ENCODE measurements at regions not wholly inside any gene's neighbourhood (a gene's known extent, or its start where the extent isn't known, plus 50 kb on each side); places are given as distances from the start of the nearest gene placed in this dataset.
"Not testable (repeated sequence)": the region's sequence is repeated elsewhere in the genome, so short reads cannot be mapped to it uniquely, and the experiment has no call there.

DNA sequence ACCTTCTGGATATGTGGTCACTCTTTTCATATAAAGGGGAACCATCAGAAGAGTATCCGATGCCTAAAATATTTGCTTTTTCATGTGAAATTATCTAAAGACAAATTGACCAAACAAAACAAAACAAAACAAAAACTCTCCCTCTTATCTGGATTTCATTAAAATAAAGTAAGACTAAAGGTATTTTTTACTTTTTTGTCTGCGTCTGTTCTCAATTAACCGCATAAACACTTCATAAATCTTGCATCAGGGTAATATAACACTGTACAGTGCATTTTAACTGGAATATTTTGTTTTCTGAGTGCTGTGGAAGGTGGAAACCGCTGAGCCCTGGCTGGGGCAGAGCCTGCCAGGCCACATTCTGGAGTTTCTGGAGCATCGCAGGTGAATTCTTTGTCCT is 234.1 kb upstream of the ZFP64 start:
- no peak for DNase-seq (ENCODE audit: low read depth)
- no peak overlapping the region for H3K4me3 ChIP-seq (ENCODE audit: low read length)
- TF ChIP-seq, protein P1, sequence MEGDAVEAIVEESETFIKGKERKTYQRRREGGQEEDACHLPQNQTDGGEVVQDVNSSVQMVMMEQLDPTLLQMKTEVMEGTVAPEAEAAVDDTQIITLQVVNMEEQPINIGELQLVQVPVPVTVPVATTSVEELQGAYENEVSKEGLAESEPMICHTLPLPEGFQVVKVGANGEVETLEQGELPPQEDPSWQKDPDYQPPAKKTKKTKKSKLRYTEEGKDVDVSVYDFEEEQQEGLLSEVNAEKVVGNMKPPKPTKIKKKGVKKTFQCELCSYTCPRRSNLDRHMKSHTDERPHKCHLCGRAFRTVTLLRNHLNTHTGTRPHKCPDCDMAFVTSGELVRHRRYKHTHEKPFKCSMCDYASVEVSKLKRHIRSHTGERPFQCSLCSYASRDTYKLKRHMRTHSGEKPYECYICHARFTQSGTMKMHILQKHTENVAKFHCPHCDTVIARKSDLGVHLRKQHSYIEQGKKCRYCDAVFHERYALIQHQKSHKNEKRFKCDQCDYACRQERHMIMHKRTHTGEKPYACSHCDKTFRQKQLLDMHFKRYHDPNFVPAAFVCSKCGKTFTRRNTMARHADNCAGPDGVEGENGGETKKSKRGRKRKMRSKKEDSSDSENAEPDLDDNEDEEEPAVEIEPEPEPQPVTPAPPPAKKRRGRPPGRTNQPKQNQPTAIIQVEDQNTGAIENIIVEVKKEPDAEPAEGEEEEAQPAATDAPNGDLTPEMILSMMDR (IDR thresholded peaks at IDR 0.05; ENCODE audit: insufficient read depth, low read depth, low read length, missing control alignments): no peak

DNA sequence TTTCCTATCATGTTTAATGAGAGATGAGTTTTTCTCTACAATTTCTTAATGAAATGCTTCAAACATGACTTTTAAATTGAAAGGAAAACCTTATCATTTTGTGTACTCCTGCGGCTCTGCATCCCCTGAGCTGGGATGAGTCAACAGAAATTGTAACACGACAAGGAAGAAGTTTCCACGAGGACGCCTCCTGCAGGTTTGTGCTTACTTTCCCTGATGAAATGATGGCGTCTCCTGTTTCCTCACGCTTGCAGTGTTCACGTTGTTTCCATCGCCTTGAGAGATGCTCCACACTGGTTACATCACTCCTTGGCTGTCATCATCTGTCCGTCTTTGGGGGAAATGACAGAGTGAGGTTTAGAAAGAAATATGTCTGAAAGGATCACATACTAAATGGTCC is 233.7 kb upstream of the ZFP64 start:
- no peak for DNase-seq (ENCODE audit: low read depth)
- TF ChIP-seq, protein P1 (IDR thresholded peaks at IDR 0.05; ENCODE audit: insufficient read depth, low read depth, low read length, missing control alignments): no peak

DNA sequence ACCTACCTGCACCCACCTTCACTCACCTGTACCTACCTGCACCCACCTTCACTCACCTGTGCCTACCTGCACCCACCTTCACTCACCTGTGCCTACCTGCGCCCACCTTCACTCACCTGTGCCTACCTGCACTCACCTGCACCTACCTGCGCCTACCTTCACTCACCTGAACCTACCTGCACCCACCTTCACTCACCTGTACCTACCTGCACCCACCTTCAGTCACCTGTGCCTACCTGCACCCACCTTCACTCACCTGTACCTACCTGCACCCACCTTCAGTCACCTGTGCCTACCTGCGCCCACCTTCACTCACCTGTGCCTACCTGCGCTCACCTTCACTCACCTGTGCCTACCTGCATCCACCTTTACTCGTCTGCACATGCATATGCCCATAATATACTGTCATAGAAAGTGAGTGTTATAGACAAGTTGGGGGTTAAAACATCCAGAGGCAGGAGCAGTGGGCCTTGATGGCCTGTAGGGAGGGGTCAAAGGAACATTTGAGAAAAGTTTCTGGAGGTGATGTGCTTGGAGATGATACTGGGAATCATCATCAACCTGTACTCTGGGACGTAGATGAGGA is 232.9 kb upstream of the ZFP64 start:
- H3K4me3 ChIP-seq (ENCODE audit: low read length); DNase-seq (ENCODE audit: low read depth): not testable (repeated sequence)

More for the DNA sequence above, 233.7 kb upstream of the ZFP64 start:
- H3K4me3 ChIP-seq (ENCODE audit: low read length): no peak overlapping the region

DNA sequence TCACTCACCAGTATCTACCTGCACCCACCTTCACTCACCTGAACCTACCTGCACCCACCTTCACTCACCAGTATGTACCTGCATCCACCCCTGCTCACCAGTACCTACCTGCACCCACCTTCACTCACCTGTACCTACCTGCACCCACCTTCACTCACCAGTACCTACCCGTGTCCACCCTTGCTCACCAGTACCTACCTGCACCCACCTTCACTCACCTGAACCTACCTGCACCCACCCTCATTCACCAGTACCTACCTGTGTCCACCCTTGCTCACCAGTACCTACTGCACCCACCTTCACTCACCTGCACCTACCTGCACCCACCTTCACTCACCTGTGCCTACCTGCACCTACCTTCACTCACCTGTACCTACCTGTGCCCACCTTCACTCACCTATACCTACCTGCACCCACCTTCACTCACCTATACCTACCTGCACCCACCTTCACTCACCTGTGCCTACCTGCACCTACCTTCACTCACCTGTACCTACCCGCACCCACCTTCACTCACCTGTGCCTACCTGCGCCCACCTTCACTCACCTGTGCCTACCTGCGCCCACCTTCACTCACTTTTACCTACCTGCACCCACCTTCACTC is 232.1 kb upstream of the ZFP64 start:
- H3K4me3 ChIP-seq (ENCODE audit: low read length); DNase-seq (ENCODE audit: low read depth): not testable (repeated sequence)

DNA sequence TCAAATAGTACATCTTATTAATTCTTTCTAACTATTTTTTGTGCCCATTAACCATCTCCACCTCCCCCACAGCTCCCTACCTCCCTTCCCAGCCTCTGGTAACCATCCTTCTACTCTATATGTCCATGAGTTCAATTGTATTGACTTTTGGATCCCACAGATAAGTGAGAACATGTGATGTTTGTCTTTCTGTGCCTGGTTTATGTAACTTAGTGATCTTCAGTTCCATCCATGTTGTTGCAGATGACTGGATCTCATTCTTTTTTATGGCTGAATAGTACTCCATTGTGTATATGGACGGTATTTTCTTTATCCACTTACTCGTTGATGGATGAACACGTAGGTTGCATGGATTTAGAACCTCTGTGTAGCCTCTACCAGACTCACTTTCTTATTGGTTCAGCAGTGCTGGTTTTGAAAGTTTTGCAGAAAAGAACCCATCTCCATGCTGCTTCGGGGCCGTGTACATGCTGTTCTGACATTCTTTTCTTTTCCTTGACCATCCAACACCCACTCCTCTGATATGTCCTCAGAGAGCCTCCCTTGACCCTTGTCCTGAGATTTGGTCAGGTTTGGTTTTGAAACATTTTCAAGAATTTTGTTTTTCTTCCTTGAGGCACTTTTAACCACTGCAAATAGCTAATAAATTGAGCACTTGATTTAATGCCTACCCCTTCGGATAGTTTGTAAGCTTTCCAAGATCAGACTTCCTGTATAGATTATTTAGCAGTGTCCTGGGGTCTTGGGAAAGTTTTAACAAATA is 231.2 kb upstream of the ZFP64 start:
- H3K4me3 ChIP-seq (ENCODE audit: low read length): no peak overlapping the region
- no peak for DNase-seq (ENCODE audit: low read depth)
- TF ChIP-seq, protein P1 (IDR thresholded peaks at IDR 0.05; ENCODE audit: insufficient read depth, low read depth, low read length, missing control alignments): no peak

DNA sequence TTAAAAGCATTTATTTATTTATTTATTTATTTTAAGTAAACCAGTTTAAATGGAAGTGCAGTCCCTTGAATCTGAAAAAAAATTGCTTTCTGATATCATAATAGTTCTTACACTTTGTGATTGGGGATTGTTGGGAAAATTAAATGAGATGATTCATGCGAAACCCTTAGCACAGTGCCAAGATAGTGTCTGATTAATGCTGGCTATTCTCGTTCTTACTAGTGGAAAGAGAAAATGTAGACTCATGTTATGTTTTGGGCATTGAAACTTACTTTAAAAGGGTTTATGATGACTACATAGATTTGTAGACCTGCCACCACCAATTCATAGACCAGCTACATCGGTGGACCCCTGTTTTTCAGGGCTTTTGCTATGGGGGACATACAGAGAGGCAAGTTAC is 229.2 kb upstream of the ZFP64 start:
- no peak overlapping the region for H3K4me3 ChIP-seq (ENCODE audit: low read length)
- DNase-seq (ENCODE audit: low read depth): no peak
- TF ChIP-seq, protein P1 (IDR thresholded peaks at IDR 0.05; ENCODE audit: insufficient read depth, low read depth, low read length, missing control alignments): no peak

DNA sequence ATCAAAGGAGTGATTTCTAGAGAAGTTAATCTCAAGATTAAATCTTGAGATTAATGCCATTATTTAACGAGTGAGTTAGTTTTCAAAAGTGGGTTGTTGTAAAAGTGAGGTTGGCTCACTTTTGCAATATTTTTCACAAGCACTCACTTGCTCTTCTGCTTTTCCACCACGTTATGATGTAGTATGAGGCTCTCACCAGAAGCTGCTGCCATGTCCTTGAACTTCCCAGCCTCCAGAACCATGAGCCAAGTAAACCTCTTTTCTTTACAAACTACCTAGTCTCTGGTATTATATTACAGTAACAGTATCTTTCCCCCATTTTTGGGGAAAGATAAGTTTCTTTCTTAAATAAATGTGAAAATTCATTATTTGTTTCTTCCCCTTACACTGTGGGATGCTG is 227.6 kb upstream of the ZFP64 start:
- DNase-seq (ENCODE audit: low read depth): no peak
- H3K4me3 ChIP-seq (ENCODE audit: low read length): no peak overlapping the region
- TF ChIP-seq, protein P1 (IDR thresholded peaks at IDR 0.05; ENCODE audit: insufficient read depth, low read depth, low read length, missing control alignments): no peak

DNA sequence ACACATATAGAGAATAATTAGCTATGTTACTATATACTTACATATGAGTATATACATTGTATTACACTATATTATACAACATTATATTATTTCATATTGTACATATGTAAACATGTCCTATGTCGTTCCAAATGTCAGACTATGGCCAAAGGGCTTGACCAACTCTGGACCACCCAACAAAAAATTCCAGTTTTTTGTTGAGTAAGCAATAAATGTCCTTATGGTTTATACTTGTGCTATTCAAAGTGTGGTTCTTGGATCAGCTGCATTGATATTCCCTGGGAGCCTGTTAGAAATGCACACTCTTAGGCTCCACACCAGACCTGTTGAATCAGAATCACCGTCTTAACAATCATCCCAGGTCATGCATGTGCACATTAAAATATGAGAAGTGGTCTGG is 225.4 kb upstream of the ZFP64 start:
- TF ChIP-seq, protein P1 (IDR thresholded peaks at IDR 0.05; ENCODE audit: insufficient read depth, low read depth, low read length, missing control alignments): no peak
- no peak overlapping the region for H3K4me3 ChIP-seq (ENCODE audit: low read length)

More for the DNA sequence above, 225.4 kb upstream of the ZFP64 start:
- DNase-seq (ENCODE audit: low read depth): no peak

Data from epithelial cell of esophagus (primary cell).